Gastroesophageal sphincter (tissue), 3 donors: ENCODE measurements at regions not wholly inside any gene's neighbourhood (a gene's known extent, or its start where the extent isn't known, plus 50 kb on each side); places are given as distances from the start of the nearest gene placed in this dataset.

Experiments
- POLR2AphosphoS5 ChIP-seq: sonication (generic); formaldehyde crosslinking; IDR thresholded peaks from one replicate; pipeline ENCODE4 v1.6.1; 2017; ENCODE audit warnings: antibody characterized with exemption
- TF ChIP-seq, protein P1 (sequence below), 4 experiments: fragments of 200-600 bp in 2 of 4; fragments of 450-650 bp in 2 of 4; sonication (generic) in 1 of 4; IDR thresholded peaks; one replicate each; pipeline ENCODE4 v1.5.1; 2017 to 2019; ENCODE audit warnings: antibody characterized with exemption in 4 of 4, mild to moderate bottlenecking in 2 of 4, moderate library complexity in 2 of 4

DNA sequence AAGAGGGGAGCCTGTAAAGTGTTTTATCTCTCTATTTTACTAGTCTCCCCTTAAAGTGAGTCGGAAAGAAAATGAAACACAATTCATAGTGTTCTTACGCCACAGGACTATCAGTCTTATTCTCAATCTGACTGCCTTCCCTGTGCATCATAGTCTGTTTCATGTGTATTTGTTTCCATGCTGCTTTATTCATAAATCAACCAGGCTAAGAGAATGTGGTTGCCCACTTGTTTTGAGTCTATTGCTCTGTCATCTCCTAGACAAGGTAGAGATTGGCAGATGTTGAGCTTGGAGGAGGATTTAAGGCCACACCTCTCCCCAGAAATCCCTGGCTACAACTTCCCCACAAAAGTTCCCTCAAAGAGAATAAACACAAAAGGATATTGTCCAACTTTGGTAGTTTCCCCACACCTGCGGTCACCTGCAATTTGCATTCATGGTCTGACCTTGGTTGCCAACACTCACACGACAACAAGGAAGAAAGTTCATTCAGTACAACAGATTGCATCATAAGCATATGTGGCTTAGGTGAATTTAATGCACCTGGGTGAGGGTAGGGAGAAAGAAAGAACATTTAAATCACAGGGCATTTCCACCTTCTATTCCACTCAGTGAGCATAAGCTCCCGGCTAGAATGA is 167.1 kb upstream of the FBXL4 start:
- TF ChIP-seq, protein P1, sequence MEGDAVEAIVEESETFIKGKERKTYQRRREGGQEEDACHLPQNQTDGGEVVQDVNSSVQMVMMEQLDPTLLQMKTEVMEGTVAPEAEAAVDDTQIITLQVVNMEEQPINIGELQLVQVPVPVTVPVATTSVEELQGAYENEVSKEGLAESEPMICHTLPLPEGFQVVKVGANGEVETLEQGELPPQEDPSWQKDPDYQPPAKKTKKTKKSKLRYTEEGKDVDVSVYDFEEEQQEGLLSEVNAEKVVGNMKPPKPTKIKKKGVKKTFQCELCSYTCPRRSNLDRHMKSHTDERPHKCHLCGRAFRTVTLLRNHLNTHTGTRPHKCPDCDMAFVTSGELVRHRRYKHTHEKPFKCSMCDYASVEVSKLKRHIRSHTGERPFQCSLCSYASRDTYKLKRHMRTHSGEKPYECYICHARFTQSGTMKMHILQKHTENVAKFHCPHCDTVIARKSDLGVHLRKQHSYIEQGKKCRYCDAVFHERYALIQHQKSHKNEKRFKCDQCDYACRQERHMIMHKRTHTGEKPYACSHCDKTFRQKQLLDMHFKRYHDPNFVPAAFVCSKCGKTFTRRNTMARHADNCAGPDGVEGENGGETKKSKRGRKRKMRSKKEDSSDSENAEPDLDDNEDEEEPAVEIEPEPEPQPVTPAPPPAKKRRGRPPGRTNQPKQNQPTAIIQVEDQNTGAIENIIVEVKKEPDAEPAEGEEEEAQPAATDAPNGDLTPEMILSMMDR (IDR thresholded peaks at IDR 0.05): no peak
- no peak for TF ChIP-seq POLR2AphosphoS5
